22Rv1 (cell line): ENCODE measurements at regions not wholly inside any gene's neighbourhood (a gene's known extent, or its start where the extent isn't known, plus 50 kb on each side); places are given as distances from the start of the nearest gene placed in this dataset.

ENCODE experiments used
- CTCF ChIP-seq: fragments of 450-650 bp; IDR thresholded peaks from 2 replicates; pipeline ENCODE4 v1.5.1; 2017; ENCODE audit warnings: mild to moderate bottlenecking
- ZFX ChIP-seq: fragments of 450-650 bp; IDR thresholded peaks from 2 replicates; pipeline ENCODE4 v1.6.1; 2017; ENCODE audit warnings: antibody characterized with exemption, borderline replicate concordance

GRCh38 chr1:110774398-110774797 lies 98.5 kb upstream of the CD53 start:
- no peak for TF ChIP-seq CTCF
- TF ChIP-seq ZFX, result no peak
